ENCODE measurements at regions not wholly inside any gene's neighbourhood (a gene's known extent, or its start where the extent isn't known, plus 50 kb on each side); places are given as distances from the start of the nearest gene placed in this dataset.

GRCh38 chr3:43206632-43207031 lies 79.7 kb upstream of the SNRK start:
- no peak for DNase-seq

- DNase-seq, result no peak
Observed at GRCh38 chr3:43206105-43206504, 80.2 kb upstream of the SNRK start.

GRCh38 chr3:43203022-43203421 lies 83.3 kb upstream of the SNRK start:
- DNase-seq, result no peak

- no peak for DNase-seq
Observed at GRCh38 chr3:43201581-43201980, 84.8 kb upstream of the SNRK start.

- no peak for DNase-seq
Observed at GRCh38 chr3:43199645-43200306, 86.6 kb upstream of the SNRK start.

GRCh38 chr3:43198791-43199644 lies 87.3 kb upstream of the SNRK start:
- DNase-seq, result no peak

- DNase-seq, result no peak
Observed at GRCh38 chr3:43198301-43198700, 88.0 kb upstream of the SNRK start.

GRCh38 chr3:43197181-43197580 lies 89.2 kb upstream of the SNRK start:
- DNase-seq, result no peak

- DNase-seq, result no peak
Observed at GRCh38 chr3:43196721-43197120, 89.6 kb upstream of the SNRK start.

GRCh38 chr3:43195115-43195498 lies 89.2 kb upstream of the POMGNT2 start:
- DNase-seq, result no peak

GRCh38 chr3:43194490-43195114 lies 88.7 kb upstream of the POMGNT2 start:
- DNase-seq, result no peak

GRCh38 chr3:43194069-43194468 lies 88.2 kb upstream of the POMGNT2 start:
- DNase-seq, result no peak

GRCh38 chr3:43192028-43192427 lies 86.1 kb upstream of the POMGNT2 start:
- DNase-seq, result no peak

GRCh38 chr3:43191116-43191515 lies 85.2 kb upstream of the POMGNT2 start:
- no peak for DNase-seq

GRCh38 chr3:43190670-43191069 lies 84.8 kb upstream of the POMGNT2 start:
- DNase-seq, result no peak

GRCh38 chr3:43187836-43188479 lies 82.1 kb upstream of the POMGNT2 start:
- no peak for DNase-seq

- DNase-seq, result no peak
Observed at GRCh38 chr3:43185983-43186314, 80.1 kb upstream of the POMGNT2 start.

- DNase-seq, result no peak
Observed at GRCh38 chr3:43185274-43185982, 79.5 kb upstream of the POMGNT2 start.

GRCh38 chr3:43183456-43183855 lies 77.6 kb upstream of the POMGNT2 start:
- DNase-seq, result no peak

- DNase-seq, result no peak
Observed at GRCh38 chr3:43181202-43181821, 75.4 kb upstream of the POMGNT2 start.

- DNase-seq, result no peak
Observed at GRCh38 chr3:43180694-43181093, 74.8 kb upstream of the POMGNT2 start.

GRCh38 chr3:43180027-43180426 lies 74.1 kb upstream of the POMGNT2 start:
- DNase-seq, result no peak
